HepG2 (cell line): ENCODE measurements at regions not wholly inside any gene's neighbourhood (a gene's known extent, or its start where the extent isn't known, plus 50 kb on each side); places are given as distances from the start of the nearest gene placed in this dataset.

Source experiments
- ATAC-seq: fragments of 200-7000 bp; cut with Tn5 transposase; 3 replicates; pipeline ENCODE4 v1.9.1; 2020; ENCODE audit warnings: mild to moderate bottlenecking, moderate library complexity
- BruUV-seq: library from RNA; stranded (reverse); fragments of 400-500 nt; replicated peaks from 2 replicates; lab custom pipeline; 2021; lab: Mats Ljungman, UMichigan
- CTCF ChIA-PET: fragments of 300-600 bp; formaldehyde crosslinking; extraction: SDS; loops from one replicate; lab custom pipeline; 2021; ENCODE audit warnings: low total read pairs, inconsistent platforms, low intra/inter-chr PET ratio; lab: Yijun Ruan, JAX
- POLR2A ChIA-PET: fragments of 350-600 bp; sonication (Branson Sonifier 250); formaldehyde crosslinking; loops from one replicate; lab custom pipeline; 2020; ENCODE audit warnings: antibody characterized with exemption, inconsistent platforms; lab: Yijun Ruan, JAX
- DNase-seq: peaks from one replicate; pipeline ENCODE4 v3.0.0-alpha.2; 2015; ENCODE audit warnings: low spot score
- FAIRE-seq: peaks from 3 replicates; lab custom pipeline; 2011; peaks lifted over from hg19 to GRCh38; lab: Jason Lieb, UNC
- H2AFZ ChIP-seq: one replicate; pipeline ENCODE4 v1.6.1; 2011; ENCODE audit warnings: low read length, inconsistent platforms
- H3K27ac ChIP-seq: fragments of 300-600 bp; 3 replicates; pipeline ENCODE4 v1.8.0; 2011; ENCODE audit warnings: mixed run types, mild to moderate bottlenecking, mixed read lengths, low read length, inconsistent platforms; ENCODE audit not compliant: insufficient read depth; ENCODE audit errors: extremely low read length
- H3K27me3 ChIP-seq, 2 experiments: fragments of 200-600 bp in 1 of 2; 2 replicates in 1 of 2; 3 replicates in 1 of 2; pipeline versions ENCODE4 v1.6.0 to v1.8.0; 2011; ENCODE audit warnings: low read length in 2 of 2, mild to moderate bottlenecking in 2 of 2, moderate library complexity in 2 of 2, inconsistent platforms in 1 of 2; ENCODE audit not compliant: insufficient read depth in 2 of 2, control insufficient read depth in 1 of 2
- H3K36me3 ChIP-seq, 2 experiments: fragments of 200-600 bp in 1 of 2; replicated peaks in 1 of 2; 2 replicates in 1 of 2; 3 replicates in 1 of 2; pipeline versions ENCODE4 v1.5.1 to v1.8.0; 2011; ENCODE audit warnings: low read length in 2 of 2, inconsistent platforms in 1 of 2; ENCODE audit not compliant: insufficient read depth in 2 of 2, control insufficient read depth in 1 of 2
- H3K4me1 ChIP-seq: 2 replicates; pipeline ENCODE4 v1.5.1; 2012; ENCODE audit warnings: low read length, inconsistent platforms; ENCODE audit not compliant: insufficient read depth
- H3K4me2 ChIP-seq: 2 replicates; pipeline ENCODE4 v1.6.0; 2011; ENCODE audit warnings: low read depth, low read length, inconsistent platforms
- H3K4me3 ChIP-seq, 3 experiments: fragments of 200-600 bp in 1 of 3; sonication (generic), shearing (Covaris generic) in 1 of 3; replicated peaks in 1 of 3; 2 replicates each; pipeline ENCODE4 v1.5.1; 2011 to 2016; ENCODE audit warnings: low read length in 3 of 3, inconsistent platforms in 2 of 3, low read depth in 2 of 3, mild to moderate bottlenecking in 2 of 3, control low read depth in 1 of 3, mixed read lengths in 1 of 3; ENCODE audit not compliant: insufficient read depth in 1 of 3
- H3K79me2 ChIP-seq: one replicate; pipeline ENCODE4 v1.6.1; 2011; ENCODE audit warnings: low read length, inconsistent platforms; ENCODE audit not compliant: insufficient read depth
- H3K9ac ChIP-seq: 2 replicates; pipeline ENCODE4 v1.6.0; 2011; ENCODE audit warnings: mild to moderate bottlenecking, low read depth, low read length, inconsistent platforms; ENCODE audit not compliant: insufficient read depth
- H3K9me3 ChIP-seq: 2 replicates; pipeline ENCODE4 v1.5.1; 2012; ENCODE audit warnings: mild to moderate bottlenecking, low read length
- H4K20me1 ChIP-seq: 2 replicates; pipeline ENCODE4 v1.6.0; 2011; ENCODE audit warnings: inconsistent platforms, mild to moderate bottlenecking, low read length, moderate library complexity; ENCODE audit not compliant: insufficient read depth
- FOXP1 ChIP-seq, 2 experiments: fragments of 450-650 bp in 1 of 2; IDR thresholded peaks; 2 replicates each; pipeline ENCODE4 v1.6.1; 2017 to 2018; ENCODE audit warnings: antibody characterized with exemption in 1 of 2
- MAFF ChIP-seq: IDR thresholded peaks from 2 replicates; pipeline ENCODE4 v1.6.1; 2011; ENCODE audit warnings: low read depth, low read length, improper control_type of control experiment
- MAFK ChIP-seq, 2 experiments: IDR thresholded peaks in 1 of 2; conservative IDR thresholded peaks in 1 of 2; 2 replicates each; pipeline ENCODE4 v1.6.1; 2011; ENCODE audit warnings: improper control_type of control experiment in 2 of 2, low read length in 2 of 2
- MLLT10 ChIP-seq: sonication (generic); formaldehyde crosslinking; IDR thresholded peaks from 2 replicates; pipeline ENCODE4 v1.4.0; 2020; ENCODE audit warnings: missing genetic modification reagents
- MYPOP ChIP-seq: sonication (generic); formaldehyde crosslinking; IDR thresholded peaks from 2 replicates; pipeline ENCODE4 v1.8.1; 2023; ENCODE audit warnings: mild to moderate bottlenecking, moderate library complexity, missing genetic modification reagents
- UBTF ChIP-seq: sonication (generic); formaldehyde crosslinking; IDR thresholded peaks from 2 replicates; pipeline ENCODE4 v1.4.0; 2020; ENCODE audit warnings: mild to moderate bottlenecking, missing genetic modification reagents
- ZBTB20 ChIP-seq: sonication (generic); formaldehyde crosslinking; IDR thresholded peaks from 2 replicates; pipeline ENCODE4 v1.8.1; 2023; ENCODE audit warnings: missing genetic modification reagents, low read depth, mild to moderate bottlenecking, borderline replicate concordance
- ZNF367 ChIP-seq: sonication (generic); formaldehyde crosslinking; IDR thresholded peaks from 2 replicates; pipeline ENCODE4 v1.4.0; 2020; ENCODE audit warnings: missing genetic modification reagents, borderline replicate concordance
- ZNF451 ChIP-seq: sonication (generic); formaldehyde crosslinking; IDR thresholded peaks from 2 replicates; pipeline ENCODE4 v1.5.0; 2020; ENCODE audit warnings: mild to moderate bottlenecking, missing genetic modification reagents
- WGBS: methylation state at CpG from one replicate; pipeline ENCODE4 v1.1.6; 2017; ENCODE audit warnings: low lambda C conversion rate; 5-methylcytosine and 5-hydroxymethylcytosine counted together
- in situ Hi-C: cut with HindIII; loops from 2 replicates; pipeline ENCODE4 v1.10.0; 2017; ENCODE audit warnings: low pct_unique_long_range_greater_than_20kb; ENCODE audit not compliant: extremely low pct_ligation_motif_present
- intact Hi-C: fragments of 100-400 bp; cut with micrococcal nuclease; formaldehyde crosslinking; loops from one replicate; pipeline ENCODE4 v1.10.0; 2022; ENCODE audit not compliant: unreplicated experiment

GRCh38 chr18:27423581-27423980 is 238.5 kb upstream of the CHST9 start:
- WGBS, result 23% methylated on average over 3 of the region's 3 CpGs
- no peaks in the 10 kb centered on the region for H3K9me3 ChIP-seq
- no peak overlapping the region for H3K9ac ChIP-seq
- H3K4me2 ChIP-seq, result no peak overlapping the region
- intact Hi-C loops (no loop called here), in situ Hi-C loops (no loop called here)
- no peaks in the 10 kb centered on the region for H3K36me3 ChIP-seq
- no peaks in the 10 kb centered on the region for H4K20me1 ChIP-seq
- ATAC-seq (no peak), DNase-seq (no peak)
- H2AFZ ChIP-seq, result no peak overlapping the region
- CTCF ChIA-PET, result no interaction called here
- H3K79me2 ChIP-seq, result no peaks in the 10 kb centered on the region
- H3K27ac ChIP-seq, result no peak overlapping the region
- H3K4me3 ChIP-seq, result no peak overlapping the region
- no peaks in the 10 kb centered on the region; a peak in 1 of 5 replicates for H3K27me3 ChIP-seq
- TF ChIP-seq FOXP1 (IDR thresholded peaks at IDR 0.05) (no peak), FOXP1 (CRISPR knock-in tag; IDR thresholded peaks at IDR 0.05) (no peak), MAFK (conservative IDR thresholded peaks at IDR 0.05 in 1 of 2, IDR thresholded peaks at IDR 0.05 in 1 of 2; ENCODE audit: low read length in 2 of 2) (peak; percentile 66 to 88; a peak in 3 of 4 replicates), ZNF451 (CRISPR knock-in tag) (no peak), ZBTB20 (no peak), MAFF (peak; percentile 83), ZNF367 (CRISPR knock-in tag) (no peak), UBTF (CRISPR knock-in tag) (no peak), MYPOP (CRISPR knock-in tag) (no peak), MLLT10 (no peak)
- TF ChIP-seq, all 625 proteins: peak for 2
- BruUV-seq, result no TSS peak
- FAIRE-seq, result no peak
- no peaks in the 10 kb centered on the region for H3K4me1 ChIP-seq
- POLR2A ChIA-PET, result no interaction called here
